ENCODE measurements at regions not wholly inside any gene's neighbourhood (a gene's known extent, or its start where the extent isn't known, plus 50 kb on each side); places are given as distances from the start of the nearest gene placed in this dataset.
A peak's percentile ranks its signal among the peaks of the same experiment; 100 is the strongest.
"Not testable (repeated sequence)": the region's sequence is repeated elsewhere in the genome, so short reads cannot be mapped to it uniquely, and the experiment has no call there.

DNA sequence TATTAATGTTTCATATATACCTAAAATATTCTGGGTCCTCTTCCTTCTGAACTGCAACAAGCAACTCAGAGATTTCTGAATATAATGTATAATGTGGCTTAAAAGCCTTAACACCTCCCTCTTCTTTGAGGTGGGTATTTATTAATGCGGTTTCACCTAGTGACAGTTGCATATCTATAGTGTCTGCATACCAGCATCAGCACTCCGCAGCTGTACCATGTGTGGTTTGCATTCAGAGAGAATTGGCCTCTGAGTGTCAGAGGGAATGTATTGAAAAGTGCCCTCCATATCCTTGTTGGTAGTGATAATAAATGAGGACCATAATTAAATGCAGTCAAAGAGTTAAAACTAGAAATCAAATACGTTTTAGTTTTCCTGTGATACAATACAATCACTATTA, 256.6 kb upstream of the ARRDC3 start:
- DNase-seq = no peak

DNA sequence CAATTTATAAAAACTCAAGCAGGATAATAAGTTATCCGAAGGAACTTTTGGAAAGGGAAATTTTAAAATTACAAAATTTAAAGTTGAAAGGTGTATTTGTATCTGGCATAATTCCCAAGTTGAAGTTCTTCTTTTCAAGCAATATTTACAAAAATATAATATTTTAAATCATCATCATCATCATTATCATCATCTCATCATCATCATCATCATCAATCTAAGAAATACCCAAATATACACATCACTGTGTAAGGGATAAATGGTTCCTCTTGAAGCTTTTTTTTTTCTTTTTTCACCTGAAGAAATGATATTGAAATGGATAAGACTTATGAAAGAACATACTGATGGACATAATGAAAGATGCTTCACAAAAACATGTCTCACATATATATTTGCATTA, 254.9 kb upstream of the ARRDC3 start:
- no peak for DNase-seq

DNA sequence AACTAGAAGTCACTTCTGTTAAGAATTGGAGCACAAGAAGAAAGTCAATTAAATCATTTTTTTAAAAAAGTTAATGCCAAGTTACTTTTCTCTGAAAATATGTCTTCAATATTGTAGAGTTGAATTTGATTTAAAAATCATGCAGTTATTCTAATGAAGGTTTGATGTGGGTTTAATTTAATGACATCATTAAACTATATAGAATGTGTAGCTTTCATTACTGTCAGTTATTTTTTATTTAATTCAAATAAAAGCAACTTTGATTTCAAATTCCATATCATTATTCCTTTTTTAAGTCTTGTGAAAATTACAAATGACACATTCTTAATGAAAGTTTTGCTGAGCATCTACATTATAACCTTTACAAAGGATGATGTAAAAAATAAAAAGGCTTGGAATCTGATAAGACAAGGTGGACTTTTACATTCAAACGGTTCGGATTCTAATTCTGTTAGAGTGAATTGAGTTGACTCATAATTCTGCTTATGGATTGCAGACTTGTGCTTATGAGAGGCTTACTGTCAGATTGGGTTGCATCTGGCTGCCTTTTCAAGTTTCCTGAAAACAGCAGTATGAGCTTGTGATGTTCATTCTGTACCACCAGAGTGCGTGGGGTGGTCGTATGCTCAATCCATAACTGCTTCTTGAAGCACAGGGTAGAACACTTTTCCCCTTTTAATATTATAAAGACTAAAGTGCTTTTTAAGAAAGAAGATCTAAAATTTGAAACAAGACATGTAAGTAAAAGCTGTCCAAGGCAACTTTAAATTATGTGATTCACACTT, 253.0 kb upstream of the ARRDC3 start:
- no peak for DNase-seq

GRCh38 chr5:91632871-91633270, 249.8 kb upstream of the ARRDC3 start:
- peak; percentile 35 for DNase-seq

- no peak for DNase-seq
Observed at GRCh38 chr5:91611746-91612145, 228.6 kb upstream of the ARRDC3 start.

DNA sequence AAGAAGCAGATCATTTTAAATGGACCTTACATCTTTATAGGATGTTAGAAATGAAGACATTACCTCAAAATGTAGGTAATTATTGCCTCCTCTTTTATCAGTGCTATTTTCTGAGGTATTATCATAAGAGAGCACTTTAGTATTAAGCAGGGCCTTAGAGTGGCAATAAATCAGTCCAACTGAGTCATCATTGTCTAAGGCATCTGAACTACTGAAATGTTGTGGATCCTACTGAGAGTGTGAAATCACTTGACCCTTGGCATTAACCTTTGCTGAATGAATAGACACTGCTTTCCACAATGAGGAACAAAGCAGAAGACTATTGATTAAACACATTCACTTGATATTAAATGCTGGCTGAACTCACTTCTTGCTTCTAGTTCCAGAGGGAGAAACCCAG, 224.6 kb upstream of the ARRDC3 start:
- no peak for DNase-seq

GRCh38 chr5:91599863-91600262, 216.7 kb upstream of the ARRDC3 start:
- DNase-seq = no peak

GRCh38 chr5:91598216-91598615, 215.1 kb upstream of the ARRDC3 start:
- peak; percentile 24 for DNase-seq

GRCh38 chr5:91595424-91595823, 212.3 kb upstream of the ARRDC3 start:
- no peak for DNase-seq

DNA sequence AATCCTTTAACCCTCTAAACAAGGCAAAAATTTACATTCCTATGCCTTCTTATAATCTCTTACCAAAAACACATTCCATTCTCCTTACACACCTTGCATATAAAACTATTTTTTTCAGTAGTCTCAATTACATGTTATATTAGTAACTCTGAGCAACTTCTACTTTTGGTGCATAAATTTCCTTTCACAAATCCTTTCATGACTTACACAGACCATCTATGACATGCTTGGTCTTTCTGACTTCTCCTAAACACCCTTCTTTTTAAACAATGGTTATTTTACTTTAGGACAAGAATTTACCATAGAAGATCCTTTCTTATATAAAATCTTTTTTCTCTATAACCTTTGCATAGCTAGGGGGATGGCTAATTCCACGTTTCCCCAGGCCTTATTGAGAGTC, 208.0 kb upstream of the ARRDC3 start:
- DNase-seq = no peak

- peak; percentile 25 for DNase-seq
Observed at GRCh38 chr5:91586232-91586631, 203.1 kb upstream of the ARRDC3 start.

DNA sequence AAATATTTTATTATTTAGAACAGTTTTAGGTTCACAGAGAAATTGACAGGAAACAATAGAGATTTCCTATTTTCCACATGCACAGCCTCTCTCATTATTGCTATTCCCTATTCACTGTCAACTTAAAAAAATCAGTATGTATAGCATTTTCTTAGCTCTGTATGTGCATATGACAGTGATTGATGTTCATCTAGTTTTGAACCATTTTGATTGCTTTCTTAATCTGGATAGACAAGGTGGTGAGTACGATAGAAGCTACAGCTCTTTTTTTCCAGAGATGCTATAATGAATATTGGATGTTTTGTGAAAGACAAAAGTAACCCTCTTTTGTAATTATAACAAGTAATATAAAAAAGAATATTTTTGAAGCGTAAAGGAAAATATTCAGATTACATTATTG, 201.2 kb upstream of the ARRDC3 start:
- no peak for DNase-seq

DNA sequence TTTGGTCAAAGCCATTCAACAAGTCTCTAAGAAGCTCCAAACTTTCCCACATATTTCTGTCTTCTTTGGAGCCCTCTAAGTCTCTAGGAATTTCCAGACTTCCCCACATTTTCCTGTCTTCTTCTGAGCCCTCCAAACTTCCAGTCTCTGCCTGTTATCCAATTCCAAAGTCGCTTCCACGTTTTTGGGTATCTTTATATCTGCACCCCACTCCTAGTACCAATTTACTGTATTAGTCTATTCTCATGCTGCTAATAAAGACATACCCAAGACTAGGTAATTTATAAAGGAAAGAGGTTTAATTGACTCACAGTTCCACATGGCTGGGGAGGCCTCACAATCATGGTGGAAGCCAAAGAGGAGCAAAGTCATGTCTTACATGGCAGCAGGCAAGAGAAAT, 182.9 kb upstream of the ARRDC3 start:
- DNase-seq = not testable (repeated sequence)

DNA sequence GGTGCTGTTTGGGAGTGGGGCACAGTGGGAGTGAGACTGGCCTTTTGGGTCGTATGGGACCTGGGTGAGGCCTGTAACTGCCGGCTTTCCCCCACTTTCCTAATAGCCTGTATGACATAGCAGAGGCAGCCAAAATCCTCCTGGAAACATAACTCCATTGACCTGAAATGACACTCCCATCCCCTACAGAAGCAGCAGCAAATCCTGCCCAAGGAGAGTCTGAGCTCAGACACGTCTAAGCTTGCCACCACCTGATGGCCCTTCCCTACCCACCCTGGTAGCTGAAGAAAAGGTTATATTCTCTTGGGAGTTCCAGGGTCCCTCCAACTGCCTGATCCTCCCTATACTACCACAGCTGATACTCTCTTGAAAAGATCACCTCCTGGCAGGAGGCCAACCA, 179.8 kb upstream of the ARRDC3 start:
- peak; percentile 26 for DNase-seq

DNA sequence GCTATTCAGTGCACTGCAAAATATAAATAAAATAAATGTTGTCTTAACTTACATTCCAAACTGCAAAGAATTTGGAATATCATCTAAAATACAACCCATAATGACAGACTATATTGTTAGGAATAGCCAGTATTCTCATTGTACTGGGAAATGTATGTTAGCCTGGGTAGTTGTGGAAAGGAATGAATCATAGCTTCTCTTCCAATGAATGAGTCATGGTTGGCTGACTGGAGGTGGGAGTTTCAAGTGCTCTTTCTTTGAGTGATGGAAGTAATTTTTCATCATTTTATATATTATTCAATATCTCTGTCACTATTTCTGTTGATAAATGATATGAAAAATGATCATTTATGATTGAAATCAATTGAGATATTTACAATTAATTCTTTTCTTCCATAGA, 158.6 kb upstream of the ARRDC3 start:
- no peak for DNase-seq

GRCh38 chr5:91538179-91538578, 155.1 kb upstream of the ARRDC3 start:
- no peak for DNase-seq

- DNase-seq = no peak
Observed at GRCh38 chr5:91535499-91535898, 152.4 kb upstream of the ARRDC3 start.

DNA sequence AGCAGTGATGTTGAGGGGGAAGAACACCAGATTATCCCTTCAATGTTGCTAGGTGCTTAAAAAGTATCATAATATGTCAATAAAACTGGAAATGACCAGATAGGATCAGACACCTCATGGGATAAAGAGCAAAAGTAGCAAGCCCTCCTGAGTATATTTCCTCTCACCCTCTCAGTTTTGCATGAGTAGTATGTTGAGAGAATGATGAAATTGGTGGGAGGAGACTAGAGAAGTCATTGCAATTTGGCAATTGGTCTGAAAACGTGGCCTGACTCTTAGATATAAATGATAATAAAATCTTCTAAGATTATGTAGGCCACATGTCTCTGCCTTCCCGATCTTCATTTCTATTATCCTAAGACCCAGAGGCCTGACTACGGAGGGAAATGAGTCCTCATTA, 151.2 kb upstream of the ARRDC3 start:
- no peak for DNase-seq

DNA sequence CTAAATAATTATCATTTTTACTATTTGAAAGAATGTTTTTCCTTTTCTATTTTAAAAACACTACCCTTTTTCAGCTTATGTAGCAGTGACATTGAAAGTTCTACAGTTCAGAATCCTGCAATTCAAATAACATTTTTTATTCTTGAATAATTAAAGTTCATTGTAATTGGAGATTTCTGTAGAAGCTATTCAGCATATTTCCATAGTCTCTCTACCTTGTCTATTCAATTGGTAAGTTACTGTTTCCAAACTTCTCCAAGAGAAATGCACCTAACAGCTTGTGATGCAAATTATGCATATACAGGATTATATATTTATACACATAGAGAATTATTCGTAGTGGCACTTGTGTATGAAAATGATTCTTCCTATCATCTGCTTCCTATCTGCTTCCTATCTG, 149.7 kb upstream of the ARRDC3 start:
- no peak for DNase-seq

- no peak for DNase-seq
Observed at GRCh38 chr5:91532281-91532680, 149.2 kb upstream of the ARRDC3 start.

GRCh38 chr5:91528831-91529230, 145.7 kb upstream of the ARRDC3 start:
- DNase-seq = peak; percentile 23

DNA sequence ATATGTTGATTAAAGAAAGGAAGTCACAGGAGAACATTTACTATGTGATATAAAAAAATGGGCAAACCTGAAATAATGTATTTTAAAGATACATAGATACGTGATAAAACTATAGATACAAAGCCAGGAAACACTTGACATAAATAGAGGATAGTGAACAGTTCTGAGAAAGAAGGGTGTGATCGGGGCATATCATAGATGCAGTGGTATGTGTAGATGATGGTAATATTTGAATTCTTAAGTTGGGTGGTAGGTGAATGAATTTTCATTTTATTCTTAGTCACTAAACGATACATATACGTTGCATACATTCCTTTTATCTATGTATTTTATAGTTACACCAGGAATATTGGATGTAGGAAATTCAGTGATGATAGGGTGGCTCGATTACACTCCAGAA, 138.7 kb upstream of the ARRDC3 start:
- no peak for DNase-seq

DNA sequence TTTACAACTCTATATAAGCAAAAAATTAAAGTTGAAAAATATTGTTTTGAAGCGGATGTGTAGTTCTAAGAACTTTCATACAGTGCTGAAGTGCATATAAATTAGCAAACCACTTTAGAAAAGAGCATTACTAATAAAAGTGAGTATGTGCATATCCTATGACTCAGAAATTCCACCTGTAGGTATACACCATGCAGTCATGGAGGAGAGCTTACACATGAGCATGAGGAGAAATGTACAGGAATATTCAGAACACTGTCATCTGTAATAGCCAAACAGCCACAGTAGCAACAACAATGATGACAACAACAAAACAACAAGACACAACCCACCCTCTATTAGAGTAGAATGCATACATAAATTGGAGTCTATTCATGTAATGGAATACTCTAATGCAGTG, 138.2 kb upstream of the ARRDC3 start:
- DNase-seq = no peak

GRCh38 chr5:91514400-91514799, 131.3 kb upstream of the ARRDC3 start:
- no peak for DNase-seq

DNA sequence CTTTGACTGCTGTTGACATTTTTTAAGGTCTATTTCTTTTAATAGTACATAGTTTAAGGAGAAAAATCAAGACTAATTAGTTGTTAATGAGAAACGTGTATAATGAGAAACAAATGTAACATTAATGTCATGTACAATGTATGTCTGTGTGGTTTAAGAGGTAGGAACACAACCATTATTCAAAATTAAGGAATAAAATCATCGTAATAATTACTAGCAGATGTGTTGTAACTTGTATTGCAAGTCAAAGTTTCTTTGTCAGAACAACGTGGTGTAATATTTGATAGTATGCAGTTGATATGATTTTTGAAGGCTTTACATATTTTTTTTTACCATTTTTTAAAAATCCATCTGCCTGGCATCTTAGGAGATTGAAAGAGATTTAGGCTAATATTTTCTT, 120.2 kb upstream of the ARRDC3 start:
- DNase-seq = no peak
